ENCODE measurements at regions not wholly inside any gene's neighbourhood (a gene's known extent, or its start where the extent isn't known, plus 50 kb on each side); places are given as distances from the start of the nearest gene placed in this dataset.

DNA sequence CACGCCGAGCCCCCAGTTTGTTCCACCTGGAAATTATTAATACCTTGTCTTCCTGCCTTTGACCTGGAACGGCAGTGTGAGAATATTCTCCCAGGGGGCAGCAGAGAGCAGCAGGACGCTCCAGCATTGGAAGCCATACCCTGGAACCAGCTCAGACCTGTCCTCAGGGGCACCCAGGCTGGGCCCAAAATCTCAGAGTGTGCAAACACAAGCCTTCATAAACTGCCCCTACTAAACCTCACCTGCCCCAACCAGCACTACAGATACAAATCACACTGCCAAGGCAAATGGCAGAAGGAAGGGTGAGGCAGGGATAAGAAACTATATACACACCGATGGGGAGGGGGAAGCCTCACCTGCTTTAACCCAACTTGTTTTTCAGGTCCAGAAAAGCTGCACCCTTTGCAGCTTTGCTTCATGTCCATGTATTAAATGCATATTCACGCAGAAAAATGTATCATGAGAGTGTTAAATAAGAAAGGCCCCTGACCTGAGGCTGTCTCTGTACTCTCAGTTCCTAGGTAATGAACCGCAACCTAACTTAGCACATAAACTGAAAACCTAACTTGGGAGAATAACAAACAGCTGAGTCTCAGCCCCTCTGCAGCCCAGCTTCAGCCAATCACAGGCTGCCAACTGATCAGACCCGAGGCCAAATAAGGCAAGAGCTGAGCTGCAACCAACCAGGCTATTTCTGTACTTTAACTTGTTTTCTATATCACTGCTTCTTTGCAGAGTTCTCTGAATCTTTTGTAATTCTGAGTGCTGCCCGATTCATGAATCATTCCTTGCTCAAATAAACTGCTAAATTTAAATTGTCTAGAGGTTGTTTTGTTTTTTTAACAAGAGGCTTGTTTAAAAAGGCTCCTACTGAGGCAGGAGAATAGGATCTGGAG lies 130.1 kb downstream of the SPTSSA start:
- TF ChIP-seq CTCF (conservative IDR thresholded peaks at IDR 0.05): peak; percentile 86
- H3K27ac ChIP-seq: peak overlapping the region; percentile 69

- H3K27ac ChIP-seq: no peak overlapping the region
- no peak for TF ChIP-seq CTCF (conservative IDR thresholded peaks at IDR 0.05)
These were observed 131.2 kb downstream of the SPTSSA start for GRCh38 chr14:34330846-34331245.

DNA sequence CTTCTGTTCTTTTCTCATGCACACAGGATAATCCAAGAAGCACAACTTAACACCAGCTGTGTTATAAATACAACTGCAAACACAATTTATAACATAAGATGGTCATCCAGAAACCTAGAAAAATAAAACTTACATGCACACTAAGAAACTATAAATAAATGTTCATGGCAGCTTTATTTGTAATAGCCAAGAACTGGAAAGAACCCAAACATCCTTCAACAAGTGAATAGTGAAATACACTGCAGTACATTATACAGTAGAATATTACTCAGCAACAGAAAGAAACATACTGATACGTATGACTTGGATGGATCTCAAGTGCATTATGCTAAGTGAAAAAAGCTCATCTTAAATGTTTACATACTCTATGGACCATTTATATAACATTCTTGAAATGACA lies 132.7 kb downstream of the SPTSSA start:
- no peak for TF ChIP-seq CTCF (conservative IDR thresholded peaks at IDR 0.05)
- H3K27ac ChIP-seq: no peak overlapping the region

GRCh38 chr14:34328178-34328577 lies 133.9 kb downstream of the SPTSSA start:
- TF ChIP-seq CTCF (conservative IDR thresholded peaks at IDR 0.05): no peak
- no peak overlapping the region for H3K27ac ChIP-seq

- no peak for TF ChIP-seq CTCF (conservative IDR thresholded peaks at IDR 0.05)
- H3K27ac ChIP-seq: no peak overlapping the region
These were observed 136.5 kb downstream of the SPTSSA start for GRCh38 chr14:34325493-34325892.

DNA sequence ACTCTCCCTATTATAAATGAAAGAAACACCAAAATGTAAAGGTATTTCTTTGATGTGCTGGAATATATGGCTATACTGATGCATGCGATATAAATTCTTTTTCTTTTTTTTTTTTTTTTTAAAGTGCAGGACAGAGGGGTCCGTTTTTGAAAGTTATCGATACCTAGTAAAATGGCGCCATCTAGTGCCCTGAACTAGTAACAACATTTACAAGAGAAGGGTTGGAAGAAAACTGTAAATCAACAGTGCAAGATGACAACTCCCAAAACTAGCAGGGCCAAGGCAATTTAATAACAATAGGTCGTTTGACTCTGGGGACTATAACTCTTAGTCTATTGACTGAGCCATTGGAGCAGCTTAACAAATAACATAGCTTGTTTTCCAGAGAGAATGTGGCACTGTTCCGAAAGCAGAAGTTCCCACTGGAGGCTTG lies 137.7 kb downstream of the SPTSSA start:
- TF ChIP-seq CTCF (conservative IDR thresholded peaks at IDR 0.05): peak; percentile 73
- no peak overlapping the region for H3K27ac ChIP-seq

- TF ChIP-seq CTCF (conservative IDR thresholded peaks at IDR 0.05): peak; percentile 82
- no peak overlapping the region for H3K27ac ChIP-seq
These were observed 139.1 kb downstream of the SPTSSA start for GRCh38 chr14:34322940-34323418.

All from VCaP (cell line).